ENCODE measurements at regions not wholly inside any gene's neighbourhood (a gene's known extent, or its start where the extent isn't known, plus 50 kb on each side); places are given as distances from the start of the nearest gene placed in this dataset.

GRCh38 chr12:63010698-63011097, 75.7 kb upstream of the PPM1H start:
- TF ChIP-seq, protein P1, sequence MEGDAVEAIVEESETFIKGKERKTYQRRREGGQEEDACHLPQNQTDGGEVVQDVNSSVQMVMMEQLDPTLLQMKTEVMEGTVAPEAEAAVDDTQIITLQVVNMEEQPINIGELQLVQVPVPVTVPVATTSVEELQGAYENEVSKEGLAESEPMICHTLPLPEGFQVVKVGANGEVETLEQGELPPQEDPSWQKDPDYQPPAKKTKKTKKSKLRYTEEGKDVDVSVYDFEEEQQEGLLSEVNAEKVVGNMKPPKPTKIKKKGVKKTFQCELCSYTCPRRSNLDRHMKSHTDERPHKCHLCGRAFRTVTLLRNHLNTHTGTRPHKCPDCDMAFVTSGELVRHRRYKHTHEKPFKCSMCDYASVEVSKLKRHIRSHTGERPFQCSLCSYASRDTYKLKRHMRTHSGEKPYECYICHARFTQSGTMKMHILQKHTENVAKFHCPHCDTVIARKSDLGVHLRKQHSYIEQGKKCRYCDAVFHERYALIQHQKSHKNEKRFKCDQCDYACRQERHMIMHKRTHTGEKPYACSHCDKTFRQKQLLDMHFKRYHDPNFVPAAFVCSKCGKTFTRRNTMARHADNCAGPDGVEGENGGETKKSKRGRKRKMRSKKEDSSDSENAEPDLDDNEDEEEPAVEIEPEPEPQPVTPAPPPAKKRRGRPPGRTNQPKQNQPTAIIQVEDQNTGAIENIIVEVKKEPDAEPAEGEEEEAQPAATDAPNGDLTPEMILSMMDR (IDR thresholded peaks at IDR 0.05), result no peak
- TF ChIP-seq CHD2 (IDR thresholded peaks at IDR 0.05; ENCODE audit: low read length, partially characterized antibody), result no peak
- no peak for TF ChIP-seq EZH2phosphoT487 (IDR thresholded peaks at IDR 0.05; ENCODE audit: borderline replicate concordance, low read depth)
- no peak for TF ChIP-seq NRF1 (IDR thresholded peaks at IDR 0.05; ENCODE audit: low read depth, low read length)
- no peak for TF ChIP-seq TCF12 (IDR thresholded peaks at IDR 0.05)
- no peak for TF ChIP-seq MAX (IDR thresholded peaks at IDR 0.05; ENCODE audit: low read depth)

Measured in SK-N-SH (cell line).